ENCODE measurements at regions not wholly inside any gene's neighbourhood (a gene's known extent, or its start where the extent isn't known, plus 50 kb on each side); places are given as distances from the start of the nearest gene placed in this dataset.

GRCh38 chr18:67217551-67218166 is 298.9 kb downstream of the DSEL start:
- H4K20me1 ChIP-seq (ENCODE audit: insufficient read depth, low read length): no peaks in the 10 kb centered on the region
- H3K4me3 ChIP-seq (replicated peaks in 1 of 3; ENCODE audit: low read depth in 2 of 3, low read length in 3 of 3): no peak overlapping the region
- DNase-seq: peak; percentile 21 to 47 (median 45)
- no peaks in the 10 kb centered on the region for H3K27me3 ChIP-seq (ENCODE audit: control insufficient read depth in 2 of 2, insufficient read depth in 2 of 2, low read length in 2 of 2)
- H3K79me2 ChIP-seq (ENCODE audit: insufficient read depth, low read length): no peaks in the 10 kb centered on the region
- H3K36me3 Mint-ChIP-seq: no peaks in the 10 kb centered on the region
- H3K27me3 Mint-ChIP-seq (ENCODE audit: low read depth in 3 of 3): peaks cover 0 to 4% (median 0%) of the 10 kb centered on the region in 3 donors
- no peaks in the 10 kb centered on the region for H3K36me3 ChIP-seq (replicated peaks in 1 of 2; ENCODE audit: control insufficient read depth in 1 of 2, insufficient read depth in 2 of 2, low read length in 2 of 2)
- TF ChIP-seq CTCF (IDR thresholded peaks at IDR 0.05): peak; percentile 74
- no peak overlapping the region for H3K27ac Mint-ChIP-seq
- H3K4me2 ChIP-seq (replicated peaks; ENCODE audit: extremely low read depth, low read length, poor library complexity, severe bottlenecking): no peak overlapping the region
- no peaks in the 10 kb centered on the region for H3K9me3 ChIP-seq (replicated peaks in 1 of 2; ENCODE audit: control insufficient read depth in 1 of 2, insufficient read depth in 1 of 2, low read length in 2 of 2)
- H3K27ac ChIP-seq (ENCODE audit: low read depth in 1 of 2, low read length in 2 of 2): no peak overlapping the region
- no peaks in the 10 kb centered on the region for H3K4me1 Mint-ChIP-seq
- 0% methylated on average over 2 of the region's 7 CpGs for WGBS (ENCODE audit: insufficient coverage)
- intact Hi-C loops (cut with micrococcal nuclease): loop anchor here (5.0 to 10.0 kb wide), 3 partner anchors 1437 to 1520 kb away; no protein-coding TSS in a partner anchor
- H2AFZ ChIP-seq (ENCODE audit: insufficient read depth, low read depth, low read length, poor library complexity, severe bottlenecking): no peak overlapping the region
- no peak overlapping the region for H3K4me3 Mint-ChIP-seq
- H3K9me3 Mint-ChIP-seq: peaks cover 0 to 5% (median 0%) of the 10 kb centered on the region in 7 donors
- H3K9ac ChIP-seq (ENCODE audit: insufficient read depth, low read length, poor library complexity, severe bottlenecking): no peak overlapping the region
- H3K4me1 ChIP-seq (ENCODE audit: control insufficient read depth in 1 of 2, insufficient read depth in 2 of 2, low read length in 2 of 2): no peaks in the 10 kb centered on the region

GRCh38 chr18:67216846-67217245 is 299.7 kb downstream of the DSEL start:
- no peak overlapping the region for H2AFZ ChIP-seq (ENCODE audit: insufficient read depth, low read depth, low read length, poor library complexity, severe bottlenecking)
- no peak overlapping the region for H3K27ac Mint-ChIP-seq
- H3K4me3 ChIP-seq (replicated peaks in 1 of 3; ENCODE audit: low read depth in 2 of 3, low read length in 3 of 3): no peak overlapping the region
- H3K9ac ChIP-seq (ENCODE audit: insufficient read depth, low read length, poor library complexity, severe bottlenecking): no peak overlapping the region
- peaks cover 0 to 5% (median 0%) of the 10 kb centered on the region in 7 donors for H3K9me3 Mint-ChIP-seq
- no peaks in the 10 kb centered on the region for H3K4me1 ChIP-seq (ENCODE audit: control insufficient read depth in 1 of 2, insufficient read depth in 2 of 2, low read length in 2 of 2)
- H3K27ac ChIP-seq (ENCODE audit: low read depth in 1 of 2, low read length in 2 of 2): no peak overlapping the region
- H3K4me2 ChIP-seq (replicated peaks; ENCODE audit: extremely low read depth, low read length, poor library complexity, severe bottlenecking): no peak overlapping the region
- no peaks in the 10 kb centered on the region for H3K9me3 ChIP-seq (replicated peaks in 1 of 2; ENCODE audit: control insufficient read depth in 1 of 2, insufficient read depth in 1 of 2, low read length in 2 of 2)
- no peaks in the 10 kb centered on the region for H3K4me1 Mint-ChIP-seq
- H3K4me3 Mint-ChIP-seq: no peak overlapping the region
- H3K27me3 Mint-ChIP-seq (ENCODE audit: low read depth in 3 of 3): peaks cover 0 to 4% (median 0%) of the 10 kb centered on the region in 3 donors
- H4K20me1 ChIP-seq (ENCODE audit: insufficient read depth, low read length): no peaks in the 10 kb centered on the region
- WGBS (ENCODE audit: insufficient coverage): no CpG with 5 or more reads among the region's 1 CpG
- H3K79me2 ChIP-seq (ENCODE audit: insufficient read depth, low read length): no peaks in the 10 kb centered on the region
- H3K36me3 ChIP-seq (replicated peaks in 1 of 2; ENCODE audit: control insufficient read depth in 1 of 2, insufficient read depth in 2 of 2, low read length in 2 of 2): no peaks in the 10 kb centered on the region
- H3K36me3 Mint-ChIP-seq: no peaks in the 10 kb centered on the region
- intact Hi-C loops (cut with micrococcal nuclease): loop anchor here (5.0 to 10.0 kb wide), 3 partner anchors 1438 to 1520 kb away; no protein-coding TSS in a partner anchor
- no peak for TF ChIP-seq CTCF (IDR thresholded peaks at IDR 0.05)
- no peaks in the 10 kb centered on the region for H3K27me3 ChIP-seq (ENCODE audit: control insufficient read depth in 2 of 2, insufficient read depth in 2 of 2, low read length in 2 of 2)
- DNase-seq: no peak
